Epithelial cell of prostate (primary cell): ENCODE measurements at regions not wholly inside any gene's neighbourhood (a gene's known extent, or its start where the extent isn't known, plus 50 kb on each side); places are given as distances from the start of the nearest gene placed in this dataset.

Experiments
- DNase-seq: peaks from one replicate; pipeline ENCODE4 v3.0.0-alpha.2; 2011; ENCODE audit warnings: low read depth, low spot score
- H3K27ac ChIP-seq: fragments of 450-650 bp; 2 replicates; pipeline ENCODE4 v1.5.1; 2017; ENCODE audit warnings: mild to moderate bottlenecking

DNA sequence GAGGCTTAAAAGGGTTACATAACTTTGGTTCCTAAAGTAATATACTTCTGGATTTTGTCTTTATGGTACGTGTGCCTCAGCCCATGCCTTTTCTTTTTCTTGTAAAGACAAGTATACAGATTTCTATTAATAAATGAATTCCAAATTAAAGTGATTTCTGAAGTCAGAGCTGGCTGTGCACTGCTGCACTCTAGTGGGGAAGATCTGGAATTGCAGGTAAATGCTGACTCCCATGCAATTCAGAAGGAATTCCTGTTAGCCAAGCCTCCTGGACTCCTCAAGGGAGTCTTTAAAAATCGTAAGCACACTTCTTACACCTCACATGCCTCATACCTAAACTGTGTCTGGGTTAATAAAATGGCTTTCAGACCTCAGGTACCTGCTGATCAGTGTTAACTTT, 118.4 kb upstream of the SLC7A1 start:
- no peak overlapping the region for H3K27ac ChIP-seq
- DNase-seq: no peak

DNA sequence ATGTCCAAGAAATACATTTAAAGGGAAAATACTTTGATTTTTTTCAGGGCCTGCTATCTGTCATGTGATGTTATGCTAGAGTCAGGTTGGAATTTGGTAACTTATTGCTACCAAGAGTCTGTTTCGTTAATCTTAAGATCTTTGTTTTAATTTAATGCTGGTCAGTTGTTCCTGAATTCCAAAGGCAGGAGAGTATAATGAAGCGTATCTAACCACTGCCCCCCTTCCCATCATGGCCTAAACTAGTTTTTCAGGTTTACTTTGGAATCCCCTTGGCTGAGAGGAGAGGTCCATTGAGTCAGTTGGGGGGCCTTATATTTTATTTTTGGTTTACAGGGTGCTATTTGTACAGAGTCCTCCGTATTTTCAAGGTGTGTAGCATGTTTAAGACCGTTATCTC, 116.3 kb upstream of the SLC7A1 start:
- no peak for DNase-seq
- H3K27ac ChIP-seq: no peak overlapping the region

- no peak for DNase-seq
- no peak overlapping the region for H3K27ac ChIP-seq
Observed at GRCh38 chr13:29710511-29710910, 115.0 kb upstream of the SLC7A1 start.

GRCh38 chr13:29709407-29710069, 114.0 kb upstream of the SLC7A1 start:
- no peak overlapping the region for H3K27ac ChIP-seq
- DNase-seq: no peak

DNA sequence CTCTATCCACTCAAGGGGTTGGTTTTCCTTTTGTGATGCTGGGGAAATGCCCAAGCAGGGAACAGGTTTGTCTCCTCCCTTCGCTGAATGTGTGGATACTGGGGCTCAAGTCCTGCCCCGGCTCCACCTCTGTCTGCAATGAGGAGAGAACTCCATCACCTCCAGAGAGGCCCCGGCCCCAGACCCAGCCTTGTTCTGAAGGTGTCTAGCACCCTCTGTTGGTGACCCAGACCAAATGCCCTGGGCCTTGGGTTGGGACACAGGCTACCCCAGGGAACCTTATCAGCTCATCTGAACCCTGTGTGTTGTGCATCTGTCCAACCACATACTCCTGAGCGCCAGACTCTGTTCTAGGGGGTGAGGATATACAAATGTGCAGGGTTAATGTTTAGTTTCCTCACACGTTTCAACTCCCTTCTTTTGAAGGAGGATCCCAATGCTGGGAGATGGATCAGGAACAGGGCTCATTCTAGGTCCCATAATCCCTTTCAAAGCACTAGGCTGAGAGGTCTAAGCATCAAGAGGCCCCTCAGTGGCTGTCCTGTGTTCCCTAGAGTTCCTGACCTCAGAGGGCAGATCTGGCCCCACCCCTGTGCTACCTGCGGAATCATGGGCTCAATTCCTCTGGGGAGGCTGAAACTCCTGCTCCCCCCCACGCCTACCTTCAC, 112.5 kb upstream of the SLC7A1 start:
- peak; percentile 6 for DNase-seq
- no peak overlapping the region for H3K27ac ChIP-seq

- no peak overlapping the region for H3K27ac ChIP-seq
- DNase-seq: no peak
Observed at GRCh38 chr13:29706923-29707322, 111.4 kb upstream of the SLC7A1 start.

- DNase-seq: no peak
- H3K27ac ChIP-seq: no peak overlapping the region
Observed at GRCh38 chr13:29704648-29705047, 109.2 kb upstream of the SLC7A1 start.

DNA sequence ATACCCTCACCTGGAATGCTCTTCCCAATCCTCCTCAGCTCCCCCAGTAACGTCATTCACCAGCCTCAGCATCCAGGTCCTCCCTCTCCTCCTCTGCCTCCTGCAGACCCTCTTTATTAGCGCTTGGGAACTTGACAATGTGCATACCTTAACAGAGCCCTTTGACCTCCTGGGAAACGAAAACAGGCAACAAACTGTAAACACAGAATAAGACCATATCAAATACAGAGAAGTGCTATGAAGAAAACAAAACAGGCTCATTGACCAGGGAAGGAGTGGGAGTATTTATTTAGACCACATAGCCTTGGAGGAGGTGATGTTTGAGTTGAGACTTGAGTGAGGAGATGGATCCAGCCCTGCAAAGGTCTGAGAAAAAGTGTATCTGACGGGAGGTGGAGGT, 107.9 kb upstream of the SLC7A1 start:
- peak overlapping the region; percentile 42 for H3K27ac ChIP-seq
- no peak for DNase-seq

GRCh38 chr13:29702912-29703351, 107.4 kb upstream of the SLC7A1 start:
- H3K27ac ChIP-seq: peak overlapping the region; percentile 42
- peak; percentile 40 for DNase-seq

DNA sequence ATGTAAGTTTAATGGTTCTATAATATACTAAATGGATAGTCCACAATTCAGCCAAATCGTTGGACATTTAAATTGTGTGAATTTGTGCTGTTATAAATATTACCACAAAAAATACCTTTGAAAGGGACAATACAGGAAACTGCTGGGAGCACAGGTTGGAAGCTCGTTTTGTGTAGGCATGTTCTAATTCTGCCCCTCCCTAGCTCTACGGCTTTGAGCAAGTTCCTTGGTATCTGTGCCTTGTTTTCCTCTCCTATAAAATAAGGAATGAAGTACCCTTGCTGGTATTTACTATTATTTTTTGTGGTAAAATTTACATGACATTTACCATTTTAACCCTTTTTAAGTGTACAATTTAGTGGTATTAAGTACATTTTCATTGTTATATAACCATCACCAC, 102.6 kb upstream of the SLC7A1 start:
- DNase-seq: no peak
- peak overlapping the region; percentile 36 for H3K27ac ChIP-seq

DNA sequence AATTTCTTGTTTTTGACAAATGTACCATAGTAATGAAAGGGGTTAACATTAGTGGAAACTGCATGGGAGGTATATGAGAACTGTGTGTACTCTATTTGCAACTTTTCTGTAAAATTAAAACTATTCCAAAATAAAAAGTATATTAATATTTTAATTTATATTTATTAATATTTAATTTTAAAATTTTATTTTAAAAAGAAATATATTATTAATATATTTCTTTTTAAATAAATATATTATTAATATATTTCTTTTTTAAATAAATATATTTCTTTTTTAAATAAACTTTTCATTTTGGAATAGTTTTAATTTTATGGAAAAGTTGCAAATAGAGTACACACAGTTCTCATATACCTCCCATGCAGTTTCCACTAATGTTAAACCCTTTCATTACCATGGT, 101.1 kb upstream of the SLC7A1 start:
- H3K27ac ChIP-seq: no peak overlapping the region
- DNase-seq: no peak

- no peak overlapping the region for H3K27ac ChIP-seq
- no peak for DNase-seq
Observed at GRCh38 chr13:29693275-29693945, 97.9 kb upstream of the SLC7A1 start.

- DNase-seq: no peak
- H3K27ac ChIP-seq: no peak overlapping the region
Observed at GRCh38 chr13:29689548-29689947, 94.1 kb upstream of the SLC7A1 start.

- no peak for DNase-seq
- H3K27ac ChIP-seq: no peak overlapping the region
Observed at GRCh38 chr13:29688193-29688592, 92.7 kb upstream of the SLC7A1 start.

GRCh38 chr13:29684441-29684840, 89.0 kb upstream of the SLC7A1 start:
- no peak for DNase-seq
- no peak overlapping the region for H3K27ac ChIP-seq

DNA sequence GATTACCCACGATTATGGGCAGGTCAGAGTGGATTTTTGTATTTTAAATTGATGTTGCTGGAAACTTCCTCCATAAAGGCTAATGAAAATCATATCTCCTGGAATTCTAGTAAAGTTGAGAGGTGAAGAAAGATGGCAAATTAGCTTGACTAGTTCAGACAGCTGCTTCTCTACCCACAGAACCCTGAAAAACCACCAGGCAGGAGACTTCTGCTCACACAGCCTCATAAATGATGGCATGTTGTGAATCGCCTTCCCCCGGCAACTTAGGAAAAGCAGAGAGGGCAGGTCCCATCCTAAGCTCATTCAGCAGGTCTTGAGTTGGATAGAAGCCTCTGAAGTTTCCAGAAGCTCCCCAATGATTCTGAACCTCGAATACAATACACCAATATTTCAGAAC, 87.6 kb upstream of the SLC7A1 start:
- no peak overlapping the region for H3K27ac ChIP-seq
- DNase-seq: no peak

DNA sequence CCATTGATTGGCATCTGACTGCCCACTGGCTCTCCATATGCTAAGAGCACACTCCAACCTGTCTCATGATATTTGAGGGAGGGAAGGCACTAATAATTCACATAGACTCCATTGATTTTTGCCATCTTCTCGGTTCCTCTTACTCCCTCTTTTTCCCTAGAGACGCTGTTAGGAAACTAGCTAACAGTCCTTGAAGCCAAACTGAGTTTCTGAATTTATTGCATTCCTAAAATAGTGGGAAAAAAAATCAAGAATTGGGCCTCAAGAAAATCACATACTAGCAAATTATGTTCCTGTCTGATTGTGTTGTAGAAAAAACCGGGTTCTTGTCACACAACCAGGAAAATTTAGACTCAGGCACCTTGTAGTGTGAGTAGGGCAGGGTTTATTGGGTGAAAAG, 86.4 kb upstream of the SLC7A1 start:
- DNase-seq: no peak

GRCh38 chr13:29679396-29680053, 84.0 kb upstream of the SLC7A1 start:
- no peak overlapping the region for H3K27ac ChIP-seq
- no peak for DNase-seq

More for the DNA sequence above, 86.4 kb upstream of the SLC7A1 start:
- H3K27ac ChIP-seq: no peak overlapping the region

DNA sequence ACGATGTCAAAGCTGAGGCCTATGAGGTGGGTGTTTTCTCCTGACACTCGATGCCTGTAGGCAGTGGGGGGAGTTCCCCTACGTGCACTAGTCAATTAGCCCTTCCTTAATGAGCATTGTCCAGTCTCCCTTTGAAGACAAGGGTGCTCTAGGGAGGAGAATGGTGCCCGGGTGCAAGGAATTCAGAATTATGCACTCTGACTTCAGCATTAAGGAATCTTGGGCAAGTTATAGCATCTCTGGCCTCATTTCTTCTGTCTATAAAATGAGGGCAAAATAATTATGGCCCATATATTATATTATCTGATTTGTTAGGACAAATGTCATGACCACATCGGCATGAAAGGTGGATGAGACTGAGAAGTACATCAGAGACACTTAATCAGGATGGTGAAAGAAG, 82.1 kb upstream of the SLC7A1 start:
- peak overlapping the region; percentile 93 for H3K27ac ChIP-seq
- no peak for DNase-seq

DNA sequence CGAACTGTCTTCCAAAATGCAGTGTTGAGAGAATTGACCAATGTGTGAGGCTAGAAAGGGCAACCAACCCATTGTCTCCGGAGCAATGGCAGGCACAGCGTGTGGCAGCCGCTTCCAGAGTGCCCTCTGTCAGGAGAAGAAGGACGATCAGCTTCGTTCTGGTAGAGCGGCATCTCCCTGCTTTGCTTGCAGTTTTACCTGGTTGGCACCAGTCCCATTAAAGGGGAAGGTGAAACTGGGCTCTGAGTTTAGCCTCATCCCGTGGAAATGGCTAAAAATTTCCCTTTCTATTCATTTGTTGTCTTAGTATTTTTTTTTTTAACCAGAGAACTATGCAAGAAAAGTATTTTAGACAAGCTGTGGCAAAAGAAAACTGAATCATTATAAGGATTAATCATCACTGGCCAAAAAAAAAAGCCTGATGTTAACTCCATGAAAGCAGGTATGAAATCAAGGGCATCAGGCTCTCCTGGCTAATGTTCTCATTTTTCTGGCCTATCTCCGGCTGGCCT, 81.5 kb upstream of the SLC7A1 start:
- DNase-seq: peak; percentile 52
- peak overlapping the region; percentile 93 for H3K27ac ChIP-seq

- H3K27ac ChIP-seq: peak overlapping the region; percentile 93
- DNase-seq: no peak
Observed at GRCh38 chr13:29676535-29676934, 81.0 kb upstream of the SLC7A1 start.
